ENCODE measurements at regions not wholly inside any gene's neighbourhood (a gene's known extent, or its start where the extent isn't known, plus 50 kb on each side); places are given as distances from the start of the nearest gene placed in this dataset.

GRCh38 chr16:61237884-61238485, 798.3 kb downstream of the CDH8 start:
- Histone ChIP-seq H3K4me2 (ENCODE audit: low read depth, low read length) (no peak overlapping the region), H3K27ac (ENCODE audit: low read length) (no peak overlapping the region), H4K20me1 (ENCODE audit: insufficient read depth, low read length) (no peaks in the 10 kb centered on the region), H3K4me3 (ENCODE audit: low read length) (no peak overlapping the region), H3K9ac (ENCODE audit: low read length) (no peak overlapping the region), H3K36me3 (replicated peaks; ENCODE audit: insufficient read depth, low read length) (no peaks in the 10 kb centered on the region), H3K9me2 (replicated peaks; ENCODE audit: insufficient read depth, low read length) (no peaks in the 10 kb centered on the region), H3K79me2 (ENCODE audit: low read length) (no peaks in the 10 kb centered on the region), H3K4me1 (ENCODE audit: low read length) (no peaks in the 10 kb centered on the region), H3K9me3 (replicated peaks; ENCODE audit: insufficient read depth, low read length) (no peaks in the 10 kb centered on the region), H2AFZ (ENCODE audit: low read length) (no peak overlapping the region), H3F3A (ENCODE audit: insufficient read depth, low read length) (no peaks in the 10 kb centered on the region), H3K27me3 (replicated peaks; ENCODE audit: insufficient read depth, low read length) (no peaks in the 10 kb centered on the region)
- no peak for TF ChIP-seq EZH2phosphoT487 (IDR thresholded peaks at IDR 0.05; ENCODE audit: low read length)
- no peak for TF ChIP-seq CTCF (IDR thresholded peaks at IDR 0.05; ENCODE audit: low read length)
- TF ChIP-seq EZH2 (optimal IDR thresholded peaks at IDR 0.05; ENCODE audit: low read depth, low read length), result no peak
- DNase-seq, result peak; percentile 14

GRCh38 chr16:61233713-61234112, 802.5 kb downstream of the CDH8 start:
- H3K4me2 ChIP-seq (ENCODE audit: low read depth, low read length), result no peak overlapping the region
- no peak for DNase-seq
- no peaks in the 10 kb centered on the region for H3K27me3 ChIP-seq (replicated peaks; ENCODE audit: insufficient read depth, low read length)
- H3K4me3 ChIP-seq (ENCODE audit: low read length), result no peak overlapping the region
- H3F3A ChIP-seq (ENCODE audit: insufficient read depth, low read length), result no peaks in the 10 kb centered on the region
- H3K27ac ChIP-seq (ENCODE audit: low read length), result no peak overlapping the region
- H3K4me1 ChIP-seq (ENCODE audit: low read length), result no peaks in the 10 kb centered on the region
- H4K20me1 ChIP-seq (ENCODE audit: insufficient read depth, low read length), result no peaks in the 10 kb centered on the region
- no peaks in the 10 kb centered on the region for H3K9me2 ChIP-seq (replicated peaks; ENCODE audit: insufficient read depth, low read length)
- H2AFZ ChIP-seq (ENCODE audit: low read length), result no peak overlapping the region
- H3K79me2 ChIP-seq (ENCODE audit: low read length), result no peaks in the 10 kb centered on the region
- no peak for TF ChIP-seq EZH2 (optimal IDR thresholded peaks at IDR 0.05; ENCODE audit: low read depth, low read length)
- TF ChIP-seq EZH2phosphoT487 (IDR thresholded peaks at IDR 0.05; ENCODE audit: low read length), result no peak
- no peak for TF ChIP-seq CTCF (IDR thresholded peaks at IDR 0.05; ENCODE audit: low read length)
- no peaks in the 10 kb centered on the region for H3K9me3 ChIP-seq (replicated peaks; ENCODE audit: insufficient read depth, low read length)
- no peak overlapping the region for H3K9ac ChIP-seq (ENCODE audit: low read length)
- no peaks in the 10 kb centered on the region for H3K36me3 ChIP-seq (replicated peaks; ENCODE audit: insufficient read depth, low read length)

- TF ChIP-seq EZH2phosphoT487 (IDR thresholded peaks at IDR 0.05; ENCODE audit: low read length) (no peak), EZH2 (optimal IDR thresholded peaks at IDR 0.05; ENCODE audit: low read depth, low read length) (no peak), CTCF (IDR thresholded peaks at IDR 0.05; ENCODE audit: low read length) (no peak)
- no peaks in the 10 kb centered on the region for H3K4me1 ChIP-seq (ENCODE audit: low read length)
These were observed 807.9 kb downstream of the CDH8 start for GRCh38 chr16:61228371-61228770.

More at GRCh38 chr16:61228371-61228770, 807.9 kb downstream of the CDH8 start:
- Histone ChIP-seq H3F3A (ENCODE audit: insufficient read depth, low read length) (no peaks in the 10 kb centered on the region), H3K9ac (ENCODE audit: low read length) (no peak overlapping the region), H3K9me2 (replicated peaks; ENCODE audit: insufficient read depth, low read length) (no peaks in the 10 kb centered on the region), H3K27ac (ENCODE audit: low read length) (no peak overlapping the region), H3K36me3 (replicated peaks; ENCODE audit: insufficient read depth, low read length) (no peaks in the 10 kb centered on the region), H3K9me3 (replicated peaks; ENCODE audit: insufficient read depth, low read length) (no peaks in the 10 kb centered on the region), H2AFZ (ENCODE audit: low read length) (no peak overlapping the region), H3K27me3 (replicated peaks; ENCODE audit: insufficient read depth, low read length) (no peaks in the 10 kb centered on the region), H4K20me1 (ENCODE audit: insufficient read depth, low read length) (no peaks in the 10 kb centered on the region), H3K79me2 (ENCODE audit: low read length) (no peaks in the 10 kb centered on the region), H3K4me3 (ENCODE audit: low read length) (no peak overlapping the region), H3K4me2 (ENCODE audit: low read depth, low read length) (no peak overlapping the region)
- no peak for DNase-seq
